K562 (cell line): ENCODE measurements at regions not wholly inside any gene's neighbourhood (a gene's known extent, or its start where the extent isn't known, plus 50 kb on each side); places are given as distances from the start of the nearest gene placed in this dataset.

ENCODE experiments used
- ATAC-seq: fragments of 200-7000 bp; cut with Tn5 transposase; 3 replicates; pipeline ENCODE4 v1.9.1; 2020; ENCODE audit warnings: moderate library complexity
- BruUV-seq: library from RNA; stranded (reverse); fragments of 400-500 nt; replicated peaks from 2 replicates; lab custom pipeline; 2021; lab: Mats Ljungman, UMichigan
- CTCF ChIA-PET: fragments of 300-600 bp; formaldehyde crosslinking; extraction: SDS; loops from one replicate; lab custom pipeline; 2021; ENCODE audit warnings: low intra/inter-chr PET ratio; lab: Yijun Ruan, JAX
- POLR2A ChIA-PET: fragments of 300-600, 350-650 bp; sonication (Branson Sonifier 250); formaldehyde crosslinking; extraction: SDS; loops from one replicate; lab custom pipeline; 2021; ENCODE audit warnings: antibody characterized with exemption, inconsistent platforms; lab: Yijun Ruan, JAX
- DNase-seq, 4 experiments: peaks; one replicate each; pipeline versions ENCODE4 v3.0.0 to v3.0.0-alpha.2; 2011 to 2018; ENCODE audit warnings: low spot score in 3 of 4, mixed read lengths in 3 of 4; ENCODE audit errors: extremely low read depth in 1 of 4
- FAIRE-seq: peaks from 2 replicates; lab custom pipeline; 2011; peaks lifted over from hg19 to GRCh38; lab: Jason Lieb, UNC
- H2AFZ ChIP-seq: 2 replicates; pipeline ENCODE4 v1.6.0; 2011; ENCODE audit warnings: low read depth, low read length, control low read depth, inconsistent platforms
- H3K27ac ChIP-seq: fragments of 200-600 bp; 3 replicates; pipeline ENCODE4 v1.8.0; 2011; ENCODE audit warnings: low read depth, mild to moderate bottlenecking, control low read depth, inconsistent platforms, low read length, moderate library complexity, mixed read lengths; ENCODE audit errors: extremely low read depth
- H3K27me3 ChIP-seq, 2 experiments: fragments of 300-600 bp in 1 of 2; 2 replicates in 1 of 2; 3 replicates in 1 of 2; pipeline versions ENCODE4 v1.6.0 to v1.8.0; 2011; ENCODE audit warnings: inconsistent platforms in 2 of 2, low read length in 2 of 2, mild to moderate bottlenecking in 1 of 2, mixed read lengths in 1 of 2, moderate library complexity in 1 of 2; ENCODE audit not compliant: control insufficient read depth in 2 of 2, insufficient read depth in 2 of 2
- H3K36me3 ChIP-seq: fragments of 300-600 bp; 3 replicates; pipeline ENCODE4 v1.8.0; 2011; ENCODE audit warnings: mild to moderate bottlenecking, low read length, inconsistent platforms; ENCODE audit not compliant: control insufficient read depth, insufficient read depth
- H3K4me1 ChIP-seq, 2 experiments: fragments of 200-600 bp in 1 of 2; replicated peaks in 1 of 2; 2 replicates in 1 of 2; 3 replicates in 1 of 2; pipeline versions ENCODE4 v1.5.1 to v1.8.0; 2011; ENCODE audit warnings: inconsistent platforms in 2 of 2, low read length in 2 of 2, mild to moderate bottlenecking in 1 of 2, mixed read lengths in 1 of 2, moderate library complexity in 1 of 2; ENCODE audit not compliant: control insufficient read depth in 2 of 2, insufficient read depth in 2 of 2
- H3K4me2 ChIP-seq: 2 replicates; pipeline ENCODE4 v1.6.1; 2011; ENCODE audit warnings: low read length, control low read depth, inconsistent platforms, mixed read lengths; ENCODE audit not compliant: insufficient read depth
- H3K4me3 ChIP-seq: fragments of 200-600 bp; sonication (generic), shearing (Covaris generic); 2 replicates; pipeline ENCODE4 v1.5.1; 2016; ENCODE audit warnings: control low read depth, inconsistent platforms
- H3K79me2 ChIP-seq: fragments of 200-600 bp; 3 replicates; pipeline ENCODE4 v1.8.0; 2011; ENCODE audit warnings: low read length, inconsistent platforms; ENCODE audit not compliant: control insufficient read depth, insufficient read depth
- H3K9ac ChIP-seq, 2 experiments: 2 replicates each; pipeline versions ENCODE4 v1.6.0 to v1.6.1; 2011; ENCODE audit warnings: low read depth in 2 of 2, low read length in 2 of 2, control low read depth in 1 of 2, inconsistent platforms in 1 of 2, mild to moderate bottlenecking in 1 of 2, mixed read lengths in 1 of 2; ENCODE audit not compliant: insufficient read depth in 1 of 2
- H3K9me1 ChIP-seq: one replicate; pipeline ENCODE4 v1.6.0; 2011; ENCODE audit warnings: inconsistent platforms, mild to moderate bottlenecking, low read length, moderate library complexity; ENCODE audit not compliant: control insufficient read depth, insufficient read depth
- H3K9me3 ChIP-seq: replicated peaks from 2 replicates; pipeline ENCODE4 v1.5.1; 2011; ENCODE audit warnings: low read depth, low read length, inconsistent platforms; ENCODE audit not compliant: control insufficient read depth, insufficient read depth
- H4K20me1 ChIP-seq: replicated peaks from 2 replicates; pipeline ENCODE4 v1.6.1; 2011; ENCODE audit warnings: low read length, inconsistent platforms, mixed read lengths; ENCODE audit not compliant: control insufficient read depth, insufficient read depth
- SP1 ChIP-seq: sonication (generic); formaldehyde crosslinking; IDR thresholded peaks from 2 replicates; pipeline ENCODE4 v1.8.1; 2022; ENCODE audit warnings: mild to moderate bottlenecking, missing genetic modification reagents
- SREBF2 ChIP-seq: sonication (generic); formaldehyde crosslinking; IDR thresholded peaks from 2 replicates; pipeline ENCODE4 v1.4.0; 2020; ENCODE audit warnings: mild to moderate bottlenecking, missing genetic modification reagents
- ZC3H11A ChIP-seq: IDR thresholded peaks from 2 replicates; pipeline ENCODE4 v1.6.1; 2012; ENCODE audit warnings: low read depth, low read length, improper control_type of control experiment
- ZFP30 ChIP-seq: fragments of 250-450 bp; sonication (Bioruptor Pico); IDR thresholded peaks from 2 replicates; pipeline ENCODE4 v1.8.0; 2022; ENCODE audit warnings: moderate library complexity, mild to moderate bottlenecking, inconsistent platforms, borderline replicate concordance
- WGBS: fragments of 100-300 bp; shearing (Covaris generic); methylation state at CpG from one replicate; pipeline ENCODE4 v1.1.6; 2016; ENCODE audit warnings: low coverage, mixed read lengths; ENCODE audit not compliant: insufficient coverage; ENCODE audit errors: missing lambda C conversion rate; 5-methylcytosine and 5-hydroxymethylcytosine counted together
- in situ Hi-C: fragments of 300-500 bp; cut with MboI; formaldehyde crosslinking; loops from 4 replicates; pipeline ENCODE4 v1.15.0; 2018; ENCODE audit warnings: inconsistent platforms, mixed read lengths
- intact Hi-C: fragments of 100-400 bp; cut with micrococcal nuclease; formaldehyde crosslinking; loops from 2 replicates; pipeline ENCODE4 v1.14.2; 2022
- TF ChIP-seq, protein P1 (sequence below): fragments of 250-450 bp; sonication (Bioruptor Pico); IDR thresholded peaks from 2 replicates; pipeline ENCODE4 v1.5.0; 2021

DNA sequence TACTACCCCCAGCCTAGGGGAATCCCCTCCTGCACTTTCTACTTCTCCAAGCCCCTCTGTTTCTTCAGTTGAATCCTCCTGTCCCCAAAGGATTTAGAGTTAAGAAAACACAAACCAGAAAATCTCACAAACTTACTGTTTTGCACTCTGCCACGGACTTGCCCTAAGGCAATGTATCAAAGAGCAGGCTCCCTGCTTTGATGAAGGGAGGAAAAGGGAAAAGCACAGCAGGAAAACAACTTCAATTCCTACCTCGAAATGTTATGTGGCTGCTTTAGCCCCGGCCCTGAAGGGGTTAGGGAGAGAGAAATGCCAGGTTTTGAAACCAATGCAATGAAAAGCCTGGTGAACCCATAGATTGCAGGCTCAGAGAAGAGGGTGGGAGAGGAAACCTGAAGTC is 254.7 kb downstream of the MAN2A1 start:
- TF ChIP-seq SREBF2 (CRISPR knock-in tag) (no peak), ZFP30 (CRISPR knock-in tag) (no peak), SP1 (CRISPR knock-in tag) (no peak), ZC3H11A (no peak)
- TF ChIP-seq, protein P1, sequence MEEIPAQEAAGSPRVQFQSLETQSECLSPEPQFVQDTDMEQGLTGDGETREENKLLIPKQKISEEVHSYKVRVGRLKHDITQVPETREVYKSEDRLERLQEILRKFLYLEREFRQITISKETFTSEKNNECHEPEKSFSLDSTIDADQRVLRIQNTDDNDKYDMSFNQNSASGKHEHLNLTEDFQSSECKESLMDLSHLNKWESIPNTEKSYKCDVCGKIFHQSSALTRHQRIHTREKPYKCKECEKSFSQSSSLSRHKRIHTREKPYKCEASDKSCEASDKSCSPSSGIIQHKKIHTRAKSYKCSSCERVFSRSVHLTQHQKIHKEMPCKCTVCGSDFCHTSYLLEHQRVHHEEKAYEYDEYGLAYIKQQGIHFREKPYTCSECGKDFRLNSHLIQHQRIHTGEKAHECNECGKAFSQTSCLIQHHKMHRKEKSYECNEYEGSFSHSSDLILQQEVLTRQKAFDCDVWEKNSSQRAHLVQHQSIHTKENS (CRISPR knock-in tag): no peak
- no TSS peak for BruUV-seq

More for the DNA sequence above, 254.7 kb downstream of the MAN2A1 start:
- Histone ChIP-seq H3K9me1 (no peaks in the 10 kb centered on the region), H3K4me1 (no peaks in the 10 kb centered on the region), H3K9me3 (no peaks in the 10 kb centered on the region), H3K36me3 (no peaks in the 10 kb centered on the region), H3K27me3 (no peaks in the 10 kb centered on the region; a peak in 1 of 5 replicates), H3K9ac (no peak overlapping the region), H3K79me2 (no peaks in the 10 kb centered on the region), H4K20me1 (no peaks in the 10 kb centered on the region), H3K4me2 (no peak overlapping the region), H3K27ac (no peak overlapping the region), H2AFZ (no peak overlapping the region), H3K4me3 (no peak overlapping the region)
- in situ Hi-C loops: no loop called here
- DNase-seq (no peak), ATAC-seq (no peak), FAIRE-seq (no peak)
- intact Hi-C loops: no loop called here
- CTCF ChIA-PET: no interaction called here
- POLR2A ChIA-PET: no interaction called here
- WGBS: 0% methylated on average over 3 of the region's 3 CpGs
